ENCODE measurements at regions not wholly inside any gene's neighbourhood (a gene's known extent, or its start where the extent isn't known, plus 50 kb on each side); places are given as distances from the start of the nearest gene placed in this dataset.

- intact Hi-C loops (cut with DNase I): no loop called here
- TF ChIP-seq CTCF (IDR thresholded peaks at IDR 0.05): no peak
- DNase-seq: no peak
- Histone ChIP-seq H3K4me3 (no peak overlapping the region), H3K4me1 (no peaks in the 10 kb centered on the region), H3K9me3 (no peaks in the 10 kb centered on the region), H3K27me3 (ENCODE audit: low read depth) (no peaks in the 10 kb centered on the region), H3K27ac (no peak overlapping the region), H3K36me3 (no peaks in the 10 kb centered on the region)
- ATAC-seq: no peak
Observed at GRCh38 chr12:14249368-14249767, 116.1 kb upstream of the ATF7IP start.

DNA sequence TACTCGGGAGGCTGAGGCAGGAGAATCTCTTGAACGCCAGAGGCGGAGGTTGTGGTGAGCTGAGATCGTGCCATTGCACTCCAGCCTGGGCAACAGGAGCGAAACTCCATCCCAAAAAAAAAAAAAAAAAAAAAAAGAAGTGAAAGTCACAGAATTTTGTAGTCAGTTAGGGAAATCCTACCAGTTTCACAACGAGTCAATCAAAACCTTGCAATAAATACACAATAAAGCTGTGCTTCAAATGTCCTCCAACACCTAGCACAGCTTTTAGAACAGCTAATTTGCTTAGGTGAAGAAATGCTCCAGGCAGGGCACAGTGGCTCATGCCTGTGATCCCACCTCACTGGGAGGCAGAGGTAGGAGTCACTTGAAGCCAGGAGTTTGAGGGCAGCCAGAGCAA is 112.8 kb upstream of the ATF7IP start:
- no peak for TF ChIP-seq CTCF (IDR thresholded peaks at IDR 0.05)
- no peaks in the 10 kb centered on the region for H3K27me3 ChIP-seq (ENCODE audit: low read depth)
- ATAC-seq (no peak), DNase-seq (no peak)
- H3K4me3 ChIP-seq: no peak overlapping the region
- peaks cover 23% of the 10 kb centered on the region for H3K4me1 ChIP-seq
- intact Hi-C loops (cut with DNase I): no loop called here
- H3K36me3 ChIP-seq: no peaks in the 10 kb centered on the region
- H3K27ac ChIP-seq: no peak overlapping the region
- H3K9me3 ChIP-seq: no peaks in the 10 kb centered on the region

DNA sequence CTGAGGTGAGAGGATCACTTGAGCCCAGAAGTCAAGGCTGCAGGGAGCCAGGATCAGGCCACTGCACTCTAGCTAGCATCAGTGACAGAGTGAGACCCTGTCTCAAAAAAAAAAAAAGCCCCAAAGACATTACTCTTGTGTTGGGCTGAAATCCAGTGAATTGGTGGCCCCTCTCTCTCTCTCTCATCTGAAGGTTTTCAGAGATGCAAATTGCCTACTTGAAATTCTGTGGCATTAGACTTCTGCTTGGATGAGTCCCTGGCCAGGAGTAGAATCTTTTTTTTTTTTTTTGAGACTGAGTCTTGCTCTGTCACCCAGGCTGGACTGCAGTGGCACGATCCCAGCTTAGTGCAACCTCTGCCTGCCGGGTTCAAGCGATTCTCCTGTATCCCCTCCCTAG is 112.0 kb upstream of the ATF7IP start:
- Histone ChIP-seq H3K9me3 (no peaks in the 10 kb centered on the region), H3K4me1 (peaks cover 31% of the 10 kb centered on the region), H3K27ac (no peak overlapping the region), H3K4me3 (no peak overlapping the region), H3K27me3 (ENCODE audit: low read depth) (no peaks in the 10 kb centered on the region), H3K36me3 (no peaks in the 10 kb centered on the region)
- DNase-seq (no peak), ATAC-seq (no peak)
- intact Hi-C loops (cut with DNase I): no loop called here
- TF ChIP-seq CTCF (IDR thresholded peaks at IDR 0.05): no peak

DNA sequence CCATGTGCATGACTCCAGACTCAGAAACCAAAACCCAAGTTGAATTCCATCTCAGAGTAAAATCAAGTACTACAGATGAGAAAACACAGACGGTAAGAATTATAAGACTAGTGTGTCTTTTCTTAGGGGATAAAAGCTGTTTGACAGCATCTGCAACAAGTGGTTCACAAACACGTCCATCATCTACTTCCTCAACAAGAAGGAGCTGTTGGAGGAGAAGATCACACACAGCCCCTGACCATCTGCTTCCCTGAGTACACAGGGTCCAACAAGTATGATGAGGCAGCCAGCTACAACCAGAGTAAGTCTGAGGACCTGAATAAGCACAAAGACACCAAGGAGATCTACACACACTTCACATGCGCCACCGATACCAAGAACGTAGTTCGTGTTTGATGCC is 110.7 kb upstream of the ATF7IP start:
- no peak for DNase-seq
- no peak overlapping the region for H3K4me3 ChIP-seq
- no peaks in the 10 kb centered on the region for H3K9me3 ChIP-seq
- TF ChIP-seq CTCF (IDR thresholded peaks at IDR 0.05): no peak
- no peaks in the 10 kb centered on the region for H3K36me3 ChIP-seq
- no peak for ATAC-seq
- H3K27ac ChIP-seq: no peak overlapping the region
- H3K4me1 ChIP-seq: peaks cover 41% of the 10 kb centered on the region
- no peaks in the 10 kb centered on the region for H3K27me3 ChIP-seq (ENCODE audit: low read depth)
- intact Hi-C loops (cut with DNase I): no loop called here

DNA sequence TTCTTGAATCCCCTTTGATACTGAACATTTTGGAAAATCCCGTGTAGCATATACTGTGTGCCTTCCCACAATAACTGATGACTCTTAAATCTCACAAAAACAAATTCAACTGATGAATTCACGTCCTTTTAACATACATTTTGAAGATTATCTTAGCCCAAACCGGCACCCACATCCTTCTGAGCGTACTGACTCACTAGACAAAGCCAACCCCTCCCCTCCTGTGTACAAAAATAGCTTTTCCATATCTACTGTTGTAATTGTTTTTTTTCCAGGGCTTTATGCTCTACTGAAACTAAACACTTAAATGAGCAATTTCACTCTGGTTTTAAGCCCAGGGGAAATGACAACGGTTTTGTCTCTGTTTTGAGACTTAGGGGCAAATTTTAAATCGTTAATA is 109.4 kb upstream of the ATF7IP start:
- H3K4me1 ChIP-seq: peaks cover 55% of the 10 kb centered on the region
- intact Hi-C loops (cut with DNase I): no loop called here
- no peaks in the 10 kb centered on the region for H3K9me3 ChIP-seq
- TF ChIP-seq CTCF (IDR thresholded peaks at IDR 0.05): no peak
- peak overlapping the region; percentile 92 for H3K27ac ChIP-seq
- H3K36me3 ChIP-seq: no peaks in the 10 kb centered on the region
- ATAC-seq: no peak
- H3K4me3 ChIP-seq: no peak overlapping the region
- DNase-seq: no peak
- no peaks in the 10 kb centered on the region for H3K27me3 ChIP-seq (ENCODE audit: low read depth)
